Mammary epithelial cell (primary cell): ENCODE measurements at regions not wholly inside any gene's neighbourhood (a gene's known extent, or its start where the extent isn't known, plus 50 kb on each side); places are given as distances from the start of the nearest gene placed in this dataset.

Experiments used
- CTCF ChIP-seq, 2 donors: IDR thresholded peaks in 1 of 2; conservative IDR thresholded peaks in 1 of 2; 2 replicates each; pipeline ENCODE4 v1.5.1; 2011 to 2012; ENCODE audit warnings: inconsistent platforms in 2 of 2, low read length in 2 of 2, mild to moderate bottlenecking in 2 of 2, control low read depth in 1 of 2, low read depth in 1 of 2; ENCODE audit not compliant: insufficient read depth in 1 of 2; ENCODE audit errors: extremely low read depth in 1 of 2
- EZH2 ChIP-seq: IDR thresholded peaks from 2 replicates; pipeline ENCODE4 v1.6.1; 2012; ENCODE audit warnings: low read length, inconsistent platforms, borderline replicate concordance

DNA sequence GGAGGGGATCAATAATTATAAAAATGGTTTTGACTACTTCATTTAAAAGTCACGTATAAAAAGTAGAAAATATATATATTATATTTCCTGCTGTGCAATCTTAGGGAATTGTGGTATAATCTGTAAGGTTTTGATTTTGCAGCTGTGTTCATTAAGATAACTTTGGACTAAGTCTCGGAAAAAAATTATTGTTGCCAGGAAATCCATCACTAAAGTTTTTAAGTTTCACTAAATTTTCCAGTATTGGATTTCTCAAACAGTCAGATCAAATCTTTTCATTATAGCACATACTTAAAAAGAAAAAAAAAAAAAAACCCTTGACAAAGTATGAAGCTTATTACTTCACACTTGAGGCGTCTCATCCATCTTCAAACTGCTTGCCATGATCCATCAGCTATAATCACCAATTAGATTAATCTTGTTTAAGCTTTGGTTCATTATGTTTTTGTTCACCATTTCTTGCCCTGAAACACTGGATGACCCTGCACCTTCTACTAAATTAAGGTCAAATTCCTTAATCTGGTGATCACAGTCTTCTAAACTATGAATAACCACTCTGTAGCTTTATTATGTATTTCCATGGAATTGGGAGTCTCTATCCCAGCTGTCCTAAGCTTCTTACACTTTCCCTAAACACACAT, 326.6 kb upstream of the COL3A1 start:
- TF ChIP-seq EZH2 (no peak), CTCF (conservative IDR thresholded peaks at IDR 0.05 in 1 of 2, IDR thresholded peaks at IDR 0.05 in 1 of 2; ENCODE audit: extremely low read depth in 1 of 2, insufficient read depth in 1 of 2, low read depth in 1 of 2, low read length in 2 of 2) (no peak)
